ENCODE measurements at regions not wholly inside any gene's neighbourhood (a gene's known extent, or its start where the extent isn't known, plus 50 kb on each side); places are given as distances from the start of the nearest gene placed in this dataset.

- TF ChIP-seq EZH2 (IDR thresholded peaks at IDR 0.05; ENCODE audit: insufficient read depth, low read length) = no peak
- TF ChIP-seq, protein P1, sequence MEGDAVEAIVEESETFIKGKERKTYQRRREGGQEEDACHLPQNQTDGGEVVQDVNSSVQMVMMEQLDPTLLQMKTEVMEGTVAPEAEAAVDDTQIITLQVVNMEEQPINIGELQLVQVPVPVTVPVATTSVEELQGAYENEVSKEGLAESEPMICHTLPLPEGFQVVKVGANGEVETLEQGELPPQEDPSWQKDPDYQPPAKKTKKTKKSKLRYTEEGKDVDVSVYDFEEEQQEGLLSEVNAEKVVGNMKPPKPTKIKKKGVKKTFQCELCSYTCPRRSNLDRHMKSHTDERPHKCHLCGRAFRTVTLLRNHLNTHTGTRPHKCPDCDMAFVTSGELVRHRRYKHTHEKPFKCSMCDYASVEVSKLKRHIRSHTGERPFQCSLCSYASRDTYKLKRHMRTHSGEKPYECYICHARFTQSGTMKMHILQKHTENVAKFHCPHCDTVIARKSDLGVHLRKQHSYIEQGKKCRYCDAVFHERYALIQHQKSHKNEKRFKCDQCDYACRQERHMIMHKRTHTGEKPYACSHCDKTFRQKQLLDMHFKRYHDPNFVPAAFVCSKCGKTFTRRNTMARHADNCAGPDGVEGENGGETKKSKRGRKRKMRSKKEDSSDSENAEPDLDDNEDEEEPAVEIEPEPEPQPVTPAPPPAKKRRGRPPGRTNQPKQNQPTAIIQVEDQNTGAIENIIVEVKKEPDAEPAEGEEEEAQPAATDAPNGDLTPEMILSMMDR (IDR thresholded peaks at IDR 0.05; ENCODE audit: insufficient read depth, low read depth, low read length) = no peak
These were observed 143.8 kb upstream of the RGMA start for GRCh38 chr15:93232845-93233244.
